ENCODE measurements at regions not wholly inside any gene's neighbourhood (a gene's known extent, or its start where the extent isn't known, plus 50 kb on each side); places are given as distances from the start of the nearest gene placed in this dataset.

DNA sequence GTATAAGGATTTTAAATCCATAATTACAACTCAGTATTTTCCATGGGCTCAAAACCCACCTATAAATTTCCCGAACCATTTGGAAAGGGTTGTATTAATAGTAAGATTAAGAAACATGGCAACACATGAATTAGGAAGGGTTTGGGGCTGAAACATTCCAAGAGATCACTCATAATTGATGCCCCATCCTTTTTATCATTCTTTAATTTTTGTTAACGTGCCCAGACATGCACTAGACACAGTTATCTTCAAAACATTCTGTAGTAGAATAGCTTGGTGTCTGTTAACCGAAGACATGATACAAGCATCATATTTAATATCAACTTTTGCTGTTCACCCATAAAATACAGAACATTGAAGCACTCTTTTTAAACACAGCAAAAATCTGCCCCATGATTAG, 106.8 kb upstream of the FRMD6 start:
- Histone ChIP-seq H3K27ac (no peak overlapping the region), H3K9me3 (no peaks in the 10 kb centered on the region), H3K4me3 (ENCODE audit: low read depth in 1 of 2, low read length in 1 of 2) (no peak overlapping the region), H3K27me3 (peaks cover 9% of the 10 kb centered on the region), H3K36me3 (no peaks in the 10 kb centered on the region), H3K4me1 (ENCODE audit: control insufficient read depth in 1 of 2, insufficient read depth in 1 of 2, low read depth in 1 of 2, low read length in 1 of 2) (no peaks in the 10 kb centered on the region)
- TF ChIP-seq CTCF (IDR thresholded peaks at IDR 0.05) = no peak

- H3K36me3 ChIP-seq = no peaks in the 10 kb centered on the region
- H3K9me3 ChIP-seq = no peaks in the 10 kb centered on the region
- no peaks in the 10 kb centered on the region for H3K4me1 ChIP-seq (ENCODE audit: control insufficient read depth in 1 of 2, insufficient read depth in 1 of 2, low read depth in 1 of 2, low read length in 1 of 2)
- H3K4me3 ChIP-seq (ENCODE audit: low read depth in 1 of 2, low read length in 1 of 2) = no peak overlapping the region
- TF ChIP-seq CTCF (IDR thresholded peaks at IDR 0.05) = no peak
- H3K27me3 ChIP-seq = peaks cover 9% of the 10 kb centered on the region
- H3K27ac ChIP-seq = no peak overlapping the region
Observed at GRCh38 chr14:51545396-51545795, 106.3 kb upstream of the FRMD6 start.

DNA sequence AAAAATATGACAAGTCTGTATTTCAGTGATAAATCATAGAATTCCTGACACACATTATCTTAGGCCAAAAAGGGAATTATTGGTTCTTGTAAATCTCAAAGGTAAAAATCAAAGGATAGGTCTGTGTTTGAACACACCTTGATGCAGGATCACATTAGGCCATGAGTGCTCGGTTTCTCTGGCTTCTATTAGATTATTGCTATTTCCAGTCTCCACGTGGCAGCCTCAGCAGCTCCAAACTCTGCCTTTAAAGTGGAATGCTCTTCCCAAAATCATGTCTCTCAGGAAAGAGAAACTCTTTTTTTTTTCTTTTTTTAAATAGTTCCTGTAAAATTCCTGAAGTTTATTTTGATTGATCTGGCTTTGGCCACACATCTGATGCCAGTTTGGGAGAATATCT, 105.6 kb upstream of the FRMD6 start:
- Histone ChIP-seq H3K27ac (no peak overlapping the region), H3K27me3 (peaks cover 9% of the 10 kb centered on the region), H3K36me3 (no peaks in the 10 kb centered on the region), H3K4me1 (ENCODE audit: control insufficient read depth in 1 of 2, insufficient read depth in 1 of 2, low read depth in 1 of 2, low read length in 1 of 2) (no peaks in the 10 kb centered on the region), H3K4me3 (ENCODE audit: low read depth in 1 of 2, low read length in 1 of 2) (no peak overlapping the region), H3K9me3 (no peaks in the 10 kb centered on the region)
- TF ChIP-seq CTCF (IDR thresholded peaks at IDR 0.05) = no peak

DNA sequence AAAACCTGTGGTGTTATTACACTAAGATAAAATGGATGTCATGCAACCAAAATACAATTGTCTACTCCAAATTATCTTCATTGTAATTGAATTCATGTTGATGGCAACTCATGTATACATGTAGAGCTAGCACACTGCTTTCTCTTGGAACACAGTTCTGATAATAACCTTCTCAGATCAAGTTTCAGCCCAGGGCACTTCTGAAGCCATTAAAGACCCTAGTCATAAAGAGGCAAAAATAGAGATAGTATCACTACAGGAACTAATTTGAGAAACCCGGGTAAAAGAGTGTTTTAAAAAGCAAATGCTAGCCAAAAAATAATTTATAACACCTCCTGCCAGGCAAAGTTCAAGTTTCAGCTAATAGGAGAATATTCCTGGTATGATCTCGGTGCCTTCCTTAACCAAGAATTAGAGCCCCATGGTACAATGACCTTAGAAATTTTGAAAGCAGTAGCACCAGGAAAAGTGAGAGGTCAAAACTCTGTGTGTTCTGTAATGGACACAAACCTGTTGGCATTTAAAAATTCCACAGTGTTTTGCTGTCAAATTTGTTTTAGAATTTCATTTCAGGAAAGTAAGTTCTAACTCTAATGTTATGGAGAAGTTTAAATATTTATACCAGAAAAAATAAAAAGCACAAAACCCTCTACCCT, 105.0 kb upstream of the FRMD6 start:
- Histone ChIP-seq H3K4me3 (ENCODE audit: low read depth in 1 of 2, low read length in 1 of 2) (no peak overlapping the region), H3K36me3 (no peaks in the 10 kb centered on the region), H3K27ac (no peak overlapping the region), H3K4me1 (ENCODE audit: control insufficient read depth in 1 of 2, insufficient read depth in 1 of 2, low read depth in 1 of 2, low read length in 1 of 2) (no peaks in the 10 kb centered on the region), H3K9me3 (no peaks in the 10 kb centered on the region), H3K27me3 (peaks cover 9% of the 10 kb centered on the region)
- TF ChIP-seq CTCF (IDR thresholded peaks at IDR 0.05) = no peak

- TF ChIP-seq CTCF (IDR thresholded peaks at IDR 0.05) = no peak
- H3K27me3 ChIP-seq = peaks cover 9% of the 10 kb centered on the region
- no peak overlapping the region for H3K4me3 ChIP-seq (ENCODE audit: low read depth in 1 of 2, low read length in 1 of 2)
- H3K27ac ChIP-seq = no peak overlapping the region
- no peaks in the 10 kb centered on the region for H3K4me1 ChIP-seq (ENCODE audit: control insufficient read depth in 1 of 2, insufficient read depth in 1 of 2, low read depth in 1 of 2, low read length in 1 of 2)
- H3K9me3 ChIP-seq = no peaks in the 10 kb centered on the region
- H3K36me3 ChIP-seq = no peaks in the 10 kb centered on the region
Observed at GRCh38 chr14:51547260-51547659, 104.5 kb upstream of the FRMD6 start.

GRCh38 chr14:51547701-51548100, 104.0 kb upstream of the FRMD6 start:
- Histone ChIP-seq H3K27ac (no peak overlapping the region), H3K36me3 (no peaks in the 10 kb centered on the region), H3K9me3 (no peaks in the 10 kb centered on the region), H3K4me1 (ENCODE audit: control insufficient read depth in 1 of 2, insufficient read depth in 1 of 2, low read depth in 1 of 2, low read length in 1 of 2) (no peaks in the 10 kb centered on the region), H3K27me3 (peaks cover 10% of the 10 kb centered on the region), H3K4me3 (ENCODE audit: low read depth in 1 of 2, low read length in 1 of 2) (no peak overlapping the region)
- TF ChIP-seq CTCF (IDR thresholded peaks at IDR 0.05) = no peak
